SU-DHL-6 (cell line): ENCODE measurements at regions not wholly inside any gene's neighbourhood (a gene's known extent, or its start where the extent isn't known, plus 50 kb on each side); places are given as distances from the start of the nearest gene placed in this dataset.

Source experiments
- H2AFZ ChIP-seq: fragments of 200-600 bp; sonication (generic); 2 replicates; pipeline ENCODE4 v1.6.1; 2014; ENCODE audit warnings: low read depth, mild to moderate bottlenecking, moderate library complexity, mixed read lengths, antibody characterized with exemption, low read length; ENCODE audit not compliant: severe bottlenecking
- H3F3A ChIP-seq: fragments of 200-600 bp; shearing (Covaris generic); 2 replicates; pipeline ENCODE4 v1.6.0; 2016; ENCODE audit warnings: antibody characterized with exemption, mild to moderate bottlenecking; ENCODE audit not compliant: insufficient read depth
- H3K27ac ChIP-seq: fragments of 200-600 bp; sonication (generic); 2 replicates; pipeline ENCODE4 v1.5.1; 2016; ENCODE audit warnings: low read depth, mild to moderate bottlenecking, low read length, moderate library complexity, mixed read lengths
- H3K27me3 ChIP-seq: fragments of 200-600 bp; sonication (generic), shearing (Covaris generic); 2 replicates; pipeline ENCODE4 v1.6.0; 2014; ENCODE audit warnings: mild to moderate bottlenecking, low read length
- H3K36me3 ChIP-seq: fragments of 200-600 bp; sonication (generic); 2 replicates; pipeline ENCODE4 v1.6.1; 2014; ENCODE audit warnings: mild to moderate bottlenecking, low read length, mixed read lengths
- H3K4me2 ChIP-seq: fragments of 300-600, 200-600 bp; shearing (Covaris generic), sonication (generic); 2 replicates; pipeline ENCODE4 v1.6.0; 2014; ENCODE audit warnings: low read length, low read depth, mild to moderate bottlenecking; ENCODE audit not compliant: poor library complexity, severe bottlenecking
- H3K4me3 ChIP-seq: fragments of 200-600 bp; sonication (generic); 2 replicates; pipeline ENCODE4 v1.5.1; 2014; ENCODE audit warnings: antibody characterized with exemption, low read length, mild to moderate bottlenecking, mixed read lengths; ENCODE audit not compliant: insufficient read depth, poor library complexity, severe bottlenecking
- H3K79me2 ChIP-seq: fragments of 200-600 bp; sonication (generic); 2 replicates; pipeline ENCODE4 v1.6.1; 2014; ENCODE audit warnings: mild to moderate bottlenecking, low read length, moderate library complexity; ENCODE audit not compliant: insufficient read depth
- H3K9ac ChIP-seq: fragments of 200-600 bp; sonication (generic); 2 replicates; pipeline ENCODE4 v1.7.0; 2014; ENCODE audit warnings: mild to moderate bottlenecking, low read length
- H3K9me2 ChIP-seq: fragments of 200-600 bp; sonication (generic); replicated peaks from 2 replicates; pipeline ENCODE4 v1.6.1; 2014; ENCODE audit warnings: low read length; ENCODE audit not compliant: insufficient read depth
- H3K9me3 ChIP-seq: fragments of 200-600 bp; sonication (generic); 2 replicates; pipeline ENCODE4 v1.6.1; 2014; ENCODE audit warnings: low read length, mixed read lengths; ENCODE audit not compliant: insufficient read depth
- H4K20me1 ChIP-seq: fragments of 200-600 bp; sonication (generic); 2 replicates; pipeline ENCODE4 v1.6.1; 2014; ENCODE audit warnings: low read depth, mild to moderate bottlenecking, antibody characterized with exemption, low read length, moderate library complexity, mixed read lengths
- EZH2phosphoT487 ChIP-seq: fragments of 200-600 bp; sonication (generic), shearing (Covaris generic); conservative IDR thresholded peaks from 2 replicates; pipeline ENCODE4 v1.6.1; 2018; ENCODE audit warnings: mild to moderate bottlenecking, antibody characterized with exemption, low read length, moderate library complexity, mixed read lengths
- TF ChIP-seq, protein P1 (sequence below): fragments of 200-600 bp; sonication (generic); IDR thresholded peaks from one replicate; pipeline ENCODE4 v1.5.1; 2017; ENCODE audit warnings: antibody characterized with exemption, mild to moderate bottlenecking, low read length, moderate library complexity; ENCODE audit not compliant: insufficient read depth, poor library complexity, severe bottlenecking

- H3K36me3 ChIP-seq: no peaks in the 10 kb centered on the region
- no peaks in the 10 kb centered on the region for H3K79me2 ChIP-seq
- H3K27me3 ChIP-seq: no peaks in the 10 kb centered on the region
- H3K9me2 ChIP-seq: no peaks in the 10 kb centered on the region
- TF ChIP-seq EZH2phosphoT487: no peak
- no peak overlapping the region for H2AFZ ChIP-seq
- no peak overlapping the region for H3K4me3 ChIP-seq
- no peaks in the 10 kb centered on the region for H3F3A ChIP-seq
- H3K4me2 ChIP-seq: no peak overlapping the region
- no peaks in the 10 kb centered on the region for H4K20me1 ChIP-seq
- H3K27ac ChIP-seq: no peak overlapping the region
- H3K9ac ChIP-seq: no peak overlapping the region
- H3K9me3 ChIP-seq: no peaks in the 10 kb centered on the region
Measured at GRCh38 chr13:76656500-76656899, 229.7 kb downstream of the KCTD12 start.

DNA sequence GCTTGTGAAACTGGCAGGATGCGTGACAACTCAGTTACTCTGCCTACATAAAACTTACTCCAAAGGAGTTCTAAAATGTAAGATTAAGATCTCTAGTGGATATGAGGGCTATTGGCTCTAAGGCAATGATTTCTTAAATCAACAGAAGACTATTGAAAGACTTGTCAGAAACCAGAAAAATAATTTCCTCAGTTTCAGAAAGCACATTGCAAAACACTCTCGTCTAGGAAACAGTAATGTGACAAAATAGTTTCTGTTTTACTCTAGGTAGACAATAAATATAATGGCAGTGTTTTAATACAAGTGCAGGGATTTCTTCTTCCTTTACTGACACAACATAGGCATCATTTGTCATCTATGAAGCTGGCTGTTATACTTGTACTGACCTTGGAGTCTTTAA lies 230.1 kb downstream of the KCTD12 start:
- Histone ChIP-seq H3K9me3 (no peaks in the 10 kb centered on the region), H2AFZ (no peak overlapping the region), H3K4me2 (no peak overlapping the region), H3F3A (no peaks in the 10 kb centered on the region), H3K36me3 (no peaks in the 10 kb centered on the region), H3K27me3 (no peaks in the 10 kb centered on the region), H3K79me2 (no peaks in the 10 kb centered on the region), H3K27ac (no peak overlapping the region), H4K20me1 (no peaks in the 10 kb centered on the region), H3K9ac (no peak overlapping the region), H3K4me3 (no peak overlapping the region), H3K9me2 (no peaks in the 10 kb centered on the region)
- TF ChIP-seq, protein P1, sequence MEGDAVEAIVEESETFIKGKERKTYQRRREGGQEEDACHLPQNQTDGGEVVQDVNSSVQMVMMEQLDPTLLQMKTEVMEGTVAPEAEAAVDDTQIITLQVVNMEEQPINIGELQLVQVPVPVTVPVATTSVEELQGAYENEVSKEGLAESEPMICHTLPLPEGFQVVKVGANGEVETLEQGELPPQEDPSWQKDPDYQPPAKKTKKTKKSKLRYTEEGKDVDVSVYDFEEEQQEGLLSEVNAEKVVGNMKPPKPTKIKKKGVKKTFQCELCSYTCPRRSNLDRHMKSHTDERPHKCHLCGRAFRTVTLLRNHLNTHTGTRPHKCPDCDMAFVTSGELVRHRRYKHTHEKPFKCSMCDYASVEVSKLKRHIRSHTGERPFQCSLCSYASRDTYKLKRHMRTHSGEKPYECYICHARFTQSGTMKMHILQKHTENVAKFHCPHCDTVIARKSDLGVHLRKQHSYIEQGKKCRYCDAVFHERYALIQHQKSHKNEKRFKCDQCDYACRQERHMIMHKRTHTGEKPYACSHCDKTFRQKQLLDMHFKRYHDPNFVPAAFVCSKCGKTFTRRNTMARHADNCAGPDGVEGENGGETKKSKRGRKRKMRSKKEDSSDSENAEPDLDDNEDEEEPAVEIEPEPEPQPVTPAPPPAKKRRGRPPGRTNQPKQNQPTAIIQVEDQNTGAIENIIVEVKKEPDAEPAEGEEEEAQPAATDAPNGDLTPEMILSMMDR: no peak
- TF ChIP-seq EZH2phosphoT487: no peak

DNA sequence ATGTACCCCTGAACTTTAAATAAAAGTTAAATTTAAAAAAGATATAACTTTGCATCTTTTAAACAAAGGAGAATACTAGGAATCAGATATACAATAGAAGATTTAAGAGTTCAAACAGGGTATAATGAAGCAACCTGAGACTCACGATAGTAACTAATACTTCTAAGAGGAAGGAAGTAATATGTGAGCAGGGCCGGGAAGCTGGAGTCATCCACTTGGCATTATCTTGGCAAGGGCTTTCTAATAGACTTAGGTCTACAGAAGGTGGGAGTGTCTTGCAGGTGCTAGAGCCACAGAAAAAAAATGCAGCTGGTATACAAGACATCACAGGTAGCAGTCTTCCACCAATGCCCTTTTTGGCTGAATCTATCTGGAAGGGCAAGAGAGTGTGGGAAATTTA lies 231.9 kb downstream of the KCTD12 start:
- H3K4me3 ChIP-seq: no peak overlapping the region
- H3K4me2 ChIP-seq: no peak overlapping the region
- H3K9me2 ChIP-seq: no peaks in the 10 kb centered on the region
- no peak overlapping the region for H3K9ac ChIP-seq
- no peaks in the 10 kb centered on the region for H3K79me2 ChIP-seq
- TF ChIP-seq, protein P1: no peak
- no peak for TF ChIP-seq EZH2phosphoT487
- no peak overlapping the region for H3K27ac ChIP-seq
- no peaks in the 10 kb centered on the region for H3F3A ChIP-seq
- H3K27me3 ChIP-seq: no peaks in the 10 kb centered on the region
- H3K36me3 ChIP-seq: no peaks in the 10 kb centered on the region
- H2AFZ ChIP-seq: no peak overlapping the region
- no peaks in the 10 kb centered on the region for H3K9me3 ChIP-seq
- no peaks in the 10 kb centered on the region for H4K20me1 ChIP-seq

DNA sequence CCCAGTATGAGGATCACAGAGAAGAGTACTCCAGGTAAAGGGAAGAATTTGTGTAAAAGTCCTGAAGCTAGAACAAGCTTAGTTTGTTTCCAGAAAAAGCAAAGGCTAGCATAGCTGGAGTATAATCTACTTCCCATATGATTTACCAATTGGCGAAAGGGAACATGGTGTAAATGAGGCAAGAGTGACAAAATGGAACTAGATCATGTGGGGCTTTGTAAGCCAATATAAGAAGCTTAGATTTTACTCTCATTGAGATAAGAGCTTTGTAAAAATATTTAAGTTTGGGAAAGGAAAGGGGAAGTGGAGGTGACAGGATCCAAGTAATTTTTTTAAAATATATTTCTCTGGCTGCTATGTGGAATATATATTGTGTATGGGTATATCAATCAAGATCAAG lies 234.9 kb downstream of the KCTD12 start:
- Histone ChIP-seq H3K9me2 (no peaks in the 10 kb centered on the region), H3F3A (no peaks in the 10 kb centered on the region), H3K9me3 (no peaks in the 10 kb centered on the region), H3K27me3 (no peaks in the 10 kb centered on the region), H3K79me2 (no peaks in the 10 kb centered on the region), H2AFZ (no peak overlapping the region), H3K27ac (no peak overlapping the region), H4K20me1 (no peaks in the 10 kb centered on the region), H3K4me2 (no peak overlapping the region), H3K9ac (no peak overlapping the region), H3K36me3 (no peaks in the 10 kb centered on the region), H3K4me3 (no peak overlapping the region)
- TF ChIP-seq EZH2phosphoT487: no peak
- TF ChIP-seq, protein P1: no peak
